ENCODE measurements at regions not wholly inside any gene's neighbourhood (a gene's known extent, or its start where the extent isn't known, plus 50 kb on each side); places are given as distances from the start of the nearest gene placed in this dataset.

DNA sequence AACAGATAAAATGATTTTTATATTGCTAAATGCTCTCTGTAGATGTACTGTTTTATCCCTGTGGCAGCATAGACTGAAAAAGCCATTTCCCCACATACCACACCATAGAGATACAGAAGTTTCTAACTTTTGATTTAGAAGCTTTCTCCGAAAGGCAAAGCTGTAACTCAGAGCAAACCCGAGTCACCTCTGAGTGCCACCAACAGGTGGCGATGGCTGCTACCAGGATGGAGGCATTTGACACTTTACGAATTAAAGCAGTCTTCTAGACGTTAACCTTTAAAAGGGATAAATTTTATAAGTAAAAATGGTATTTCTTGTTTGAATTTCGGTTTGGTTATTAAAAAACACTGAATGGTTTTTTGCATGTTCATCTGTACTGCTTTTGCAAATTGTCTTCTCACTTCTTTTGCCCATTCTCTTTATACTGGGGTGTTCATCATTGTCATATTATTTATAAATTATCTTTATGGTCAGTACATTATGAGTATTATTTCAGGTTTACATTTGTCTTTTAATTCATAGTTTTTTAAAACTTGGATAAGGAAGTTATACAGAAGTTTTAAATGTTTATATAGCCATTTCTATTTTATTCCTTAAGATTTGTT lies 201.0 kb upstream of the CEP162 start:
- in situ Hi-C loops (cut with HindIII; ENCODE audit: low sequenced_read_pairs), result loop anchor here (10.0 kb wide), 1 partner anchor 336 kb away; the partner anchor contains the start of gene TBX18
- peak; percentile 78 for DNase-seq (ENCODE audit: low read depth, low spot score)
- no peak overlapping the region for H3K4me3 ChIP-seq (ENCODE audit: low read depth, low read length)
- TF ChIP-seq, protein P1, sequence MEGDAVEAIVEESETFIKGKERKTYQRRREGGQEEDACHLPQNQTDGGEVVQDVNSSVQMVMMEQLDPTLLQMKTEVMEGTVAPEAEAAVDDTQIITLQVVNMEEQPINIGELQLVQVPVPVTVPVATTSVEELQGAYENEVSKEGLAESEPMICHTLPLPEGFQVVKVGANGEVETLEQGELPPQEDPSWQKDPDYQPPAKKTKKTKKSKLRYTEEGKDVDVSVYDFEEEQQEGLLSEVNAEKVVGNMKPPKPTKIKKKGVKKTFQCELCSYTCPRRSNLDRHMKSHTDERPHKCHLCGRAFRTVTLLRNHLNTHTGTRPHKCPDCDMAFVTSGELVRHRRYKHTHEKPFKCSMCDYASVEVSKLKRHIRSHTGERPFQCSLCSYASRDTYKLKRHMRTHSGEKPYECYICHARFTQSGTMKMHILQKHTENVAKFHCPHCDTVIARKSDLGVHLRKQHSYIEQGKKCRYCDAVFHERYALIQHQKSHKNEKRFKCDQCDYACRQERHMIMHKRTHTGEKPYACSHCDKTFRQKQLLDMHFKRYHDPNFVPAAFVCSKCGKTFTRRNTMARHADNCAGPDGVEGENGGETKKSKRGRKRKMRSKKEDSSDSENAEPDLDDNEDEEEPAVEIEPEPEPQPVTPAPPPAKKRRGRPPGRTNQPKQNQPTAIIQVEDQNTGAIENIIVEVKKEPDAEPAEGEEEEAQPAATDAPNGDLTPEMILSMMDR (IDR thresholded peaks at IDR 0.05; ENCODE audit: low read depth, low read length), result peak; percentile 95

- in situ Hi-C loops (cut with HindIII; ENCODE audit: low sequenced_read_pairs), result loop anchor here (10.0 kb wide), 1 partner anchor 339 kb away; the partner anchor contains the start of gene TBX18
- no peak for DNase-seq (ENCODE audit: low read depth, low spot score)
- H3K4me3 ChIP-seq (ENCODE audit: low read depth, low read length), result no peak overlapping the region
- TF ChIP-seq, protein P1 (IDR thresholded peaks at IDR 0.05; ENCODE audit: low read depth, low read length), result no peak
These were observed 198.7 kb upstream of the CEP162 start for GRCh38 chr6:84425971-84426705.

GRCh38 chr6:84424956-84425355 lies 197.5 kb upstream of the CEP162 start:
- no peak for DNase-seq (ENCODE audit: low read depth, low spot score)
- H3K4me3 ChIP-seq (ENCODE audit: low read depth, low read length), result no peak overlapping the region
- in situ Hi-C loops (cut with HindIII; ENCODE audit: low sequenced_read_pairs), result loop anchor here (10.0 kb wide), 1 partner anchor 340 kb away; the partner anchor contains the start of gene TBX18
- TF ChIP-seq, protein P1 (IDR thresholded peaks at IDR 0.05; ENCODE audit: low read depth, low read length), result no peak

- in situ Hi-C loops (cut with HindIII; ENCODE audit: low sequenced_read_pairs), result loop anchor here (10.0 kb wide), 1 partner anchor 342 kb away; the partner anchor contains the start of gene TBX18
- DNase-seq (ENCODE audit: low read depth, low spot score), result peak; percentile 78
- H3K4me3 ChIP-seq (ENCODE audit: low read depth, low read length), result no peak overlapping the region
- TF ChIP-seq, protein P1 (IDR thresholded peaks at IDR 0.05; ENCODE audit: low read depth, low read length), result peak; percentile 98
These were observed 195.0 kb upstream of the CEP162 start for GRCh38 chr6:84422380-84422968.

- in situ Hi-C loops (cut with HindIII; ENCODE audit: low sequenced_read_pairs), result loop anchor here (10.0 kb wide), 1 partner anchor 344 kb away; the partner anchor contains the start of gene TBX18
- DNase-seq (ENCODE audit: low read depth, low spot score), result no peak
- TF ChIP-seq, protein P1 (IDR thresholded peaks at IDR 0.05; ENCODE audit: low read depth, low read length), result no peak
- no peak overlapping the region for H3K4me3 ChIP-seq (ENCODE audit: low read depth, low read length)
These were observed 193.6 kb upstream of the CEP162 start for GRCh38 chr6:84421031-84421430.

DNA sequence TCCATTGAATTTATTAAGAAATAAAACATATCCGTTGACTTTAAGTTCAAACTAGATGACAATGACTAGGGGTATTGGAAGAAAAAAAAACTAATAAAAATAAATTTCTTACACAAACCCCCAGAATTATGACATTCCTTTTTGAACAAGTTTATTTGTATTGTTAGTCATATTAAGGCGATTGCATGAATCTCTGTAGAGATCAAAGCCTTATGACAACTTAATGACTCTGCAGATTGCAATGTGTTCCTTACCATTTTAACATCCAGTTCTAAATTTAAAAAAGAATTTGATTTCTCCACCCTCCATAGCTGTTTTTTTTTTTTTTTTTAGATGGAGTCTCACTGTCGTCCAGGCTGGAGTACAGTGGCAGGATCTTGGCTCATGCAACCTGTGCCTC lies 189.8 kb upstream of the CEP162 start:
- TF ChIP-seq, protein P1 (IDR thresholded peaks at IDR 0.05; ENCODE audit: low read depth, low read length), result no peak
- no peak overlapping the region for H3K4me3 ChIP-seq (ENCODE audit: low read depth, low read length)
- in situ Hi-C loops (cut with HindIII; ENCODE audit: low sequenced_read_pairs), result no loop called here
- peak; percentile 76 for DNase-seq (ENCODE audit: low read depth, low spot score)

Data from astrocyte of the spinal cord (primary cell).